Fibroblast of mammary gland (primary cell): ENCODE measurements at regions not wholly inside any gene's neighbourhood (a gene's known extent, or its start where the extent isn't known, plus 50 kb on each side); places are given as distances from the start of the nearest gene placed in this dataset.

Source experiments
- DNase-seq: peaks from one replicate; pipeline ENCODE4 v3.0.0-alpha.2; 2010; ENCODE audit warnings: low read depth
- H3K4me3 ChIP-seq: 2 replicates; pipeline ENCODE4 v1.5.1; 2011; ENCODE audit warnings: low read depth, mild to moderate bottlenecking, low read length, moderate library complexity; ENCODE audit not compliant: control insufficient read depth
- TF ChIP-seq, protein P1 (sequence below): conservative IDR thresholded peaks from 2 replicates; pipeline ENCODE4 v1.5.1; 2011; ENCODE audit warnings: low read depth, low read length, inconsistent platforms; ENCODE audit not compliant: control insufficient read depth, insufficient read depth

DNA sequence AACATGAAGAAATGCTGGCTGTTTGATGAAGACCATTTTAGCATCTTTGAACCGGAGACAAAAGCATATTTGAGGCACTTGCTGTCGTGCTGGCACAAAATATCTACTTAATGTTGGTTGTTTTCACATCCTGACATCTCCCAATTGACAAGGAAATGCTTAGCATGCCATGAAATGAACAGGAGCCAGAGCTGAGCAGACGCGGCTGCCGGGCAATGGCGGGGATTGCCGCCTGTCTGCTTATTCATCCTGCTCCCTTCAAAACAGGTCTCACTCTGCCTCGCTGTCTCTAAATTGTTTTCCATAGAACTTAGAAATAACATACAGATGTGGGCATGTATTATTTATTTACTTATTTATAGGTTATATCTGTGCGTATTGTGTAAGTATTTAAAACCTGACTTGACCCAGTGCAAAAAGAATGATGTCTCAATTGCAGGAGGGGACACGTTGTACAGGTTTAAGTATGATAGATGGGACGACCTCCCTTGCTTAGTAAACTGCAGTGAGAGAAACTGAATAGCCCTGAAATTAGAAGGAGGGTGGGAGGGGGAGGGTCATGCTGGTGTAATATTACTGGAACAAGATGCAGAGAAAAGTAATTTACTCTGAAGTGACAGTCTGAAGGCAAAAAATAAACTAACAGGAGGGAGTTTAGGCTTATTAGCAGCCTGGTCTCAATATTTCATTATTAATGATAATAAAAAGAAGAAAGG, 590.4 kb upstream of the PLXNA2 start:
- TF ChIP-seq, protein P1, sequence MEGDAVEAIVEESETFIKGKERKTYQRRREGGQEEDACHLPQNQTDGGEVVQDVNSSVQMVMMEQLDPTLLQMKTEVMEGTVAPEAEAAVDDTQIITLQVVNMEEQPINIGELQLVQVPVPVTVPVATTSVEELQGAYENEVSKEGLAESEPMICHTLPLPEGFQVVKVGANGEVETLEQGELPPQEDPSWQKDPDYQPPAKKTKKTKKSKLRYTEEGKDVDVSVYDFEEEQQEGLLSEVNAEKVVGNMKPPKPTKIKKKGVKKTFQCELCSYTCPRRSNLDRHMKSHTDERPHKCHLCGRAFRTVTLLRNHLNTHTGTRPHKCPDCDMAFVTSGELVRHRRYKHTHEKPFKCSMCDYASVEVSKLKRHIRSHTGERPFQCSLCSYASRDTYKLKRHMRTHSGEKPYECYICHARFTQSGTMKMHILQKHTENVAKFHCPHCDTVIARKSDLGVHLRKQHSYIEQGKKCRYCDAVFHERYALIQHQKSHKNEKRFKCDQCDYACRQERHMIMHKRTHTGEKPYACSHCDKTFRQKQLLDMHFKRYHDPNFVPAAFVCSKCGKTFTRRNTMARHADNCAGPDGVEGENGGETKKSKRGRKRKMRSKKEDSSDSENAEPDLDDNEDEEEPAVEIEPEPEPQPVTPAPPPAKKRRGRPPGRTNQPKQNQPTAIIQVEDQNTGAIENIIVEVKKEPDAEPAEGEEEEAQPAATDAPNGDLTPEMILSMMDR, result no peak
- no peak for DNase-seq
- H3K4me3 ChIP-seq, result no peak overlapping the region

GRCh38 chr1:208835097-208835463, 590.9 kb upstream of the PLXNA2 start:
- TF ChIP-seq, protein P1, result no peak
- DNase-seq, result no peak
- H3K4me3 ChIP-seq, result no peak overlapping the region

- TF ChIP-seq, protein P1, result no peak
- no peak for DNase-seq
- H3K4me3 ChIP-seq, result no peak overlapping the region
Measured at GRCh38 chr1:208835781-208836180, 591.6 kb upstream of the PLXNA2 start.

- no peak for DNase-seq
- H3K4me3 ChIP-seq, result no peak overlapping the region
- TF ChIP-seq, protein P1, result no peak
Measured at GRCh38 chr1:208837242-208837641, 593.1 kb upstream of the PLXNA2 start.

- no peak for DNase-seq
- TF ChIP-seq, protein P1, result no peak
- H3K4me3 ChIP-seq, result no peak overlapping the region
Measured at GRCh38 chr1:208841436-208841835, 597.3 kb upstream of the PLXNA2 start.

GRCh38 chr1:208842451-208842850, 598.3 kb upstream of the PLXNA2 start:
- TF ChIP-seq, protein P1, result no peak
- H3K4me3 ChIP-seq, result no peak overlapping the region
- DNase-seq, result no peak

DNA sequence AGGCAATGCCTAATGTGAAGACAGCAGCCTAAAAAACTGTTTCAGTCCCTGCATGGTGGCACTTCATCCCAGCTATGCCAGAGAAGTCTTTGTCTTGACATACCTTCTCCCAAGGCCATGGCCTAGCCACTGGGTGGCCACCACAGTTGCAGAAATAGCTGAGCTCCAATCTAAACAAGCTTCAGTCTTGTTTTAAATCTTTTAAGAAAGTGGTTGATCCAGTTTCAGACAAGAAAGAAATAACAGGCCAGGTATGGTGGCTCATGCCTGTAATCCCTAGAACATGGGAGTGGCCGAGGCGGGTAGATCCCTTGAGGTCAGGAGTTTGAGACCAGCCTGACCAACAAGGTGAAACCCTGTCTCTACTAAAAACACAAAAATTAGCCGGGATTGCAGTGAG, 600.0 kb upstream of the PLXNA2 start:
- no peak for DNase-seq
- H3K4me3 ChIP-seq, result no peak overlapping the region
- TF ChIP-seq, protein P1, result no peak
